Adipocyte (in vitro differentiated cells): ENCODE measurements at regions not wholly inside any gene's neighbourhood (a gene's known extent, or its start where the extent isn't known, plus 50 kb on each side); places are given as distances from the start of the nearest gene placed in this dataset.
A peak's percentile ranks its signal among the peaks of the same experiment; 100 is the strongest.

Experiments
- DNase-seq: peaks from one replicate; pipeline ENCODE4 v3.0.0-alpha.2; 2015; ENCODE audit warnings: low read depth
- H3K27me3 ChIP-seq: replicated peaks from 2 replicates; pipeline ENCODE4 v1.7.0; 2013; ENCODE audit warnings: mild to moderate bottlenecking, low read length, moderate library complexity; ENCODE audit not compliant: control insufficient read depth, insufficient read depth
- H3K36me3 ChIP-seq: 2 replicates; pipeline ENCODE4 v1.7.0; 2013; ENCODE audit warnings: low read length, mild to moderate bottlenecking, moderate library complexity; ENCODE audit not compliant: control insufficient read depth, insufficient read depth, severe bottlenecking
- H3K4me1 ChIP-seq: 2 replicates; pipeline ENCODE4 v1.7.0; 2013; ENCODE audit warnings: mild to moderate bottlenecking, low read length, moderate library complexity; ENCODE audit not compliant: control insufficient read depth, insufficient read depth
- H3K4me3 ChIP-seq: 2 replicates; pipeline ENCODE4 v1.7.0; 2013; ENCODE audit warnings: mild to moderate bottlenecking, low read length, moderate library complexity
- H3K9ac ChIP-seq: 2 replicates; pipeline ENCODE4 v1.7.0; 2013; ENCODE audit warnings: mild to moderate bottlenecking, low read length, moderate library complexity
- H3K9me3 ChIP-seq: 2 replicates; pipeline ENCODE4 v1.7.0; 2013; ENCODE audit warnings: mild to moderate bottlenecking, low read length, moderate library complexity; ENCODE audit not compliant: control insufficient read depth

DNA sequence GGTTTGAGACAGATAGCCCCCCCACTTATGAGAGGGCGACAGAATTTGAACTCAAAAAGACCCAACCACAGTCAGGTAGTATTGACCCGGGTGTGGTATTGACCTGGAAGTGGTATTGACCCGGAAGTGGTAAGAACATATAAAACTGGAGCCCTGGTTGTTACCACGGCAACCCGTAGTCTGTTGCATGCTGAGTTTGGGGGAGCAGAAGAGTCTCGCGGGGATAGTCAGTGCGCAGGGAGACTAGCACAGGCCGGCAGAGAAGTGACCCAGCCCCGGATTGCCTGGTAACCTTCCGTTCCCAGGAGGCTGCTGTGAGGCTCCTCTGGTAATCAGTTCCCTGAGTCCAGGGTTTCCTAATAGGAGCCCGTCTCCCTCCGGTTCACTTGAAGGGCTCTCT lies 96.2 kb downstream of the SNX5 start:
- H3K4me3 ChIP-seq, result no peak overlapping the region
- no peak overlapping the region for H3K9ac ChIP-seq
- H3K9me3 ChIP-seq, result no peaks in the 10 kb centered on the region
- H3K27me3 ChIP-seq, result peaks cover 5% of the 10 kb centered on the region
- H3K36me3 ChIP-seq, result no peaks in the 10 kb centered on the region
- no peak for DNase-seq
- peaks cover 38% of the 10 kb centered on the region for H3K4me1 ChIP-seq

DNA sequence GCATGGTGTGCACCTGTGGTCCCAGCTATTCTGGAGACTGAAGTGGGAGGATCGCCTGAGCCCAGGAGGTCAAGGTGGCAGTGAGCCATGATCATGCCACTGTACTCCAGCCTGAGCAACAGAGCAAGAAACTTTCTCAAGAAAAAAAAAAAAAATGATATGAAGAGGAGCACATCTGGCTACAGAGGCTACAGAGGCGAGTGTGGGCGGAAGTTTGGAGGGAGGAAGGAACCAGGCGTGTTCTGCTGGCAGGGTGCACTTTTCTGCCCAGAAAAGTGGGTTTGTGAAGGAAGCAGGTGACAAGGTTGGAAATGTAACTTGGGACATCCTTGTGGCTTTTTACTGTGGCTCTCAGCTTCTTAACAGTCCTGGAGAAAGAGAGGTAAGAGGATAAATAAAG lies 96.7 kb downstream of the SNX5 start:
- Histone ChIP-seq H3K9me3 (no peaks in the 10 kb centered on the region), H3K27me3 (peaks cover 3% of the 10 kb centered on the region), H3K4me1 (peaks cover 43% of the 10 kb centered on the region), H3K36me3 (no peaks in the 10 kb centered on the region), H3K4me3 (no peak overlapping the region), H3K9ac (no peak overlapping the region)
- DNase-seq, result no peak

DNA sequence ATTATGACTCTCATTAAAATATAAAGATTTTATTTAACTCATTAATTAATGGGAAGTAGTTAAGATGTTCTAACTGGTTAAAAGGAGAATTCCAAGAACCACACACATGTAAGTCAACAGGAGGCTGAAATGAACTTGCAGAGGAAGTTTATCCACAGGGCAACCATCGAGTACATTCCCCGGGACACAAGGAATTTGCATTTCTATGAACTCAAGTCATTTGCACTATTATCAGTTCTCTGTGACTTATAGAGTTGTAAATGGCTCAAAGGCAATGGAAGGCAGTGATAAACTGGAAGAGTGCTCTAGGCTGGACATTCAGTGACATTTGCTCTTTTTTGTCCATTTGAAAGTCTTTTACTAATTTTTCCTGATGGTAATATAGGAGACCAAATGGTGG lies 97.4 kb downstream of the SNX5 start:
- no peaks in the 10 kb centered on the region for H3K9me3 ChIP-seq
- no peak overlapping the region for H3K4me3 ChIP-seq
- H3K36me3 ChIP-seq, result no peaks in the 10 kb centered on the region
- H3K9ac ChIP-seq, result no peak overlapping the region
- peaks cover 42% of the 10 kb centered on the region for H3K4me1 ChIP-seq
- H3K27me3 ChIP-seq, result no peaks in the 10 kb centered on the region
- peak; percentile 40 for DNase-seq

DNA sequence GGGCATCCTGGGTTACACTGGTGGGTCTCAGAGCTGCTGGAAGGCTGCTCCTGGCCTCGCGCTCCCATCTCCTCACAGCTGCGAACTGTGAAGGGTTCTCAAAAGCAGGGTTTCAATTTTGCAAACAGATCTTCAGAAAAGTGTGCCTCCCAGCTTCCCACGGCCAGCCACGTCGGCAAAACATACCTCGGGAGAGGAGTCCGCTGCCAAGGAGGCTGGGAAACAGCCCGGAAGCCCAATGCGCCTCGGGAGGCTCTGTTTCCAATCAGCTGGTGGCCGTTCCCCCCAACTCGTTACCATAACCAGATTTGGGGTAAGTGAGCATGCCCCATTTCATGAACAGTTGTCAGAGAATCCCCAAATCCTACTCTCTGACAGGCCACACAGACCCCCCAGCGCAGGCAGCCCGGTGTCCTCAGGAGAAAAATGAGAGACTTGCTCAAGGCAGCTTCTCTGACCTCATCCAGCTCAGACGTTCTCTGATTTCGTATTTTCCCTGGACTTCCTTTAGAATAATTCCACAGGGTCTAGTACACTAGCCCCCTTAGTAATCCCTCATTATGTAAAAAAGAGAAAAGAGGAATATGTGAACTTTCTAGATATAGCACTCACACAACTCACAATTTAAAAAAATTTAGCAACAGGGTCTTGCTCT lies 98.4 kb downstream of the SNX5 start:
- Histone ChIP-seq H3K9me3 (no peaks in the 10 kb centered on the region), H3K4me1 (peaks cover 32% of the 10 kb centered on the region), H3K9ac (peak overlapping the region; percentile 69), H3K27me3 (no peaks in the 10 kb centered on the region), H3K4me3 (peak overlapping the region; percentile 77), H3K36me3 (no peaks in the 10 kb centered on the region)
- DNase-seq, result no peak

GRCh38 chr20:17869295-17869994 lies 99.1 kb downstream of the SNX5 start:
- peak overlapping the region; percentile 69 for H3K9ac ChIP-seq
- H3K27me3 ChIP-seq, result no peaks in the 10 kb centered on the region
- peak overlapping the region; percentile 77 for H3K4me3 ChIP-seq
- H3K36me3 ChIP-seq, result no peaks in the 10 kb centered on the region
- peaks cover 25% of the 10 kb centered on the region for H3K4me1 ChIP-seq
- H3K9me3 ChIP-seq, result no peaks in the 10 kb centered on the region
- DNase-seq, result no peak

- Histone ChIP-seq H3K4me3 (no peak overlapping the region), H3K27me3 (no peaks in the 10 kb centered on the region), H3K9ac (no peak overlapping the region), H3K4me1 (peaks cover 21% of the 10 kb centered on the region), H3K36me3 (no peaks in the 10 kb centered on the region), H3K9me3 (no peaks in the 10 kb centered on the region)
- DNase-seq, result no peak
Measured at GRCh38 chr20:17868700-17869231, 99.8 kb downstream of the SNX5 start.

GRCh38 chr20:17868151-17868550 lies 100.4 kb downstream of the SNX5 start:
- peaks cover 15% of the 10 kb centered on the region for H3K4me1 ChIP-seq
- H3K36me3 ChIP-seq, result no peaks in the 10 kb centered on the region

DNA sequence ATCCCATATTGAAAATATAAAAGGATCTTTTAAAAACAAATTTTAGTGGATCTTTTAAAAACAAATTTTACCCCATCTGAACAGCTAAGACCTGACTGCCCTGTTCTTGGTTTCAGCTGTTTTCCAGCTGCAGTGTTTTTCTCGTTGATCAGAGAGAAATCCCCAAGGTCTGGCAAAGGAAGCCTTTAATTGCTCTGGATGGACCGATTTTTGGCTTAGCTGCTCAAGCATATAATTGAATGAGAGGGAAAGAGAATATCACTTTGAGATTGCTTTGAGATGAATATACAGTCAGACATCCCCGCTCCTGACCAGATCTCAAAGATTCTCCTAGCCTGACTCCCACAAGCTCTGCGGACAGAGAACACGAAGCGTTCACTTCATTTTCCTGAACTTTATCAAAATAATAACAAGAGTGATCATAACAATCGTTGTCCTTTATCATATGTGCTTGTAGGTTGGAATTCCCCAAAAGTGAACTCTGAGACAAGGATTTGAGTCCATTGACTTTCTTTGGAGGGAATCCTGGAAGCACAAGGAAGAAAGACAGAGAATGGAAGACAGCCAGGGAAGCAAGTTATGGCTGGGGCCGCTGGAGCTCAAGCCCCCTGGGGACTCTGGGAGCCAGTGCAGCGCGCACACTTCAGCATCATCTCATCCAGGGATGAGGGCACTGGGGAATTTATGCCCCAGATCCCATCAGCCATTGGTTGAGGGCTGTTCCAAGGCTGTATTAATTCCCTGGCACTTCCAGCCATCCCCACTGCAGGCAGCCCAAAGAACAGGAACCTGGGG lies 101.3 kb downstream of the SNX5 start:
- Histone ChIP-seq H3K9me3 (no peaks in the 10 kb centered on the region), H3K36me3 (no peaks in the 10 kb centered on the region), H3K27me3 (peaks cover 3% of the 10 kb centered on the region), H3K9ac (no peak overlapping the region), H3K4me3 (peak overlapping the region; percentile 21), H3K4me1 (peaks cover 15% of the 10 kb centered on the region)
- no peak for DNase-seq

More at GRCh38 chr20:17868151-17868550, 100.4 kb downstream of the SNX5 start:
- DNase-seq, result no peak
- no peak overlapping the region for H3K4me3 ChIP-seq
- H3K9me3 ChIP-seq, result no peaks in the 10 kb centered on the region
- H3K9ac ChIP-seq, result no peak overlapping the region
- H3K27me3 ChIP-seq, result no peaks in the 10 kb centered on the region

GRCh38 chr20:17866234-17867001 lies 102.2 kb downstream of the SNX5 start:
- H3K4me3 ChIP-seq, result no peak overlapping the region
- peaks cover 15% of the 10 kb centered on the region for H3K4me1 ChIP-seq
- H3K36me3 ChIP-seq, result no peaks in the 10 kb centered on the region
- DNase-seq, result no peak
- H3K9me3 ChIP-seq, result no peaks in the 10 kb centered on the region
- no peak overlapping the region for H3K9ac ChIP-seq
- H3K27me3 ChIP-seq, result peaks cover 10% of the 10 kb centered on the region

GRCh38 chr20:17863577-17864292 lies 104.9 kb downstream of the SNX5 start:
- Histone ChIP-seq H3K9me3 (no peaks in the 10 kb centered on the region), H3K27me3 (peaks cover 10% of the 10 kb centered on the region), H3K9ac (no peak overlapping the region), H3K36me3 (no peaks in the 10 kb centered on the region), H3K4me1 (peaks cover 6% of the 10 kb centered on the region), H3K4me3 (no peak overlapping the region)
- no peak for DNase-seq
